A549 (cell line): ENCODE measurements at regions not wholly inside any gene's neighbourhood (a gene's known extent, or its start where the extent isn't known, plus 50 kb on each side); places are given as distances from the start of the nearest gene placed in this dataset.

Experiments used
- ATAC-seq, 2 experiments: fragments of 200-7000 bp in 1 of 2; fragments of >200 bp in 1 of 2; cut with Nextera tagmentation in 1 of 2; cut with Tn5 transposase in 1 of 2; 3 replicates each; pipeline versions ENCODE4 v1.8.0 to v1.9.1; 2018 to 2020; ENCODE audit warnings: mild to moderate bottlenecking in 1 of 2, moderate library complexity in 1 of 2
- CTCF ChIA-PET: fragments of 300-600 bp; sonication (Branson Sonifier 250); formaldehyde crosslinking; extraction: SDS; loops from one replicate; lab custom pipeline; 2021; ENCODE audit warnings: antibody characterized with exemption, inconsistent platforms; lab: Yijun Ruan, JAX
- POLR2A ChIA-PET: fragments of 350-600 bp; formaldehyde crosslinking; extraction: SDS; loops from one replicate; lab custom pipeline; 2021; ENCODE audit warnings: antibody characterized with exemption, inconsistent platforms; lab: Yijun Ruan, JAX
- DNase-seq, 2 experiments: peaks; one replicate each; pipeline versions ENCODE4 v3.0.0 to v3.0.0-alpha.2; 2011 to 2016; ENCODE audit warnings: low read depth in 1 of 2, low spot score in 1 of 2
- FAIRE-seq: peaks from 2 replicates; lab custom pipeline; 2011; peaks lifted over from hg19 to GRCh38; lab: Jason Lieb, UNC
- H3K27ac ChIP-seq, 2 experiments: fragments of >200 bp; sonication (Bioruptor Twin); formaldehyde crosslinking; 3 replicates each; pipeline ENCODE4 v1.5.1; 2016 to 2017
- H3K4me1 ChIP-seq: fragments of >200 bp; sonication (Bioruptor Twin); formaldehyde crosslinking; 3 replicates; pipeline ENCODE4 v1.6.1; 2016
- H3K4me2 ChIP-seq: fragments of >200 bp; sonication (Bioruptor Twin); formaldehyde crosslinking; 3 replicates; pipeline ENCODE4 v1.6.1; 2016
- H3K4me3 ChIP-seq: fragments of >200 bp; sonication (Bioruptor Twin); formaldehyde crosslinking; 3 replicates; pipeline ENCODE4 v1.5.1; 2016
- H3K9me3 ChIP-seq: fragments of >200 bp; sonication (Bioruptor Twin); formaldehyde crosslinking; 3 replicates; pipeline ENCODE4 v1.6.1; 2016
- CBX2 ChIP-seq: fragments of 200-600 bp; sonication (generic); IDR thresholded peaks from 2 replicates; pipeline ENCODE4 v1.6.1; 2016; ENCODE audit warnings: low read depth, mild to moderate bottlenecking, borderline replicate concordance
- CBX8 ChIP-seq: fragments of 200-600 bp; sonication (generic); IDR thresholded peaks from 2 replicates; pipeline ENCODE4 v1.6.1; 2016
- EHMT2 ChIP-seq: fragments of 200-600 bp; sonication (generic); IDR thresholded peaks from 2 replicates; pipeline ENCODE4 v1.6.1; 2016; ENCODE audit warnings: antibody characterized with exemption, low read depth, mild to moderate bottlenecking, moderate library complexity
- FOSB ChIP-seq: fragments of 250-450 bp; sonication (Bioruptor Pico); IDR thresholded peaks from 2 replicates; pipeline ENCODE4 v1.5.0; 2020; ENCODE audit warnings: mild to moderate bottlenecking, moderate library complexity
- FOXS1 ChIP-seq: fragments of 250-450 bp; sonication (Bioruptor Pico); IDR thresholded peaks from 2 replicates; pipeline ENCODE4 v1.5.0; 2020; ENCODE audit warnings: mild to moderate bottlenecking, moderate library complexity
- HOXA7 ChIP-seq: fragments of 250-450 bp; sonication (Bioruptor Pico); IDR thresholded peaks from 2 replicates; pipeline ENCODE4 v1.5.0; 2020; ENCODE audit warnings: mild to moderate bottlenecking, moderate library complexity
- HOXB13 ChIP-seq: fragments of 250-450 bp; sonication (Bioruptor Pico); IDR thresholded peaks from 2 replicates; pipeline ENCODE4 v1.5.0; 2020; ENCODE audit warnings: low read depth, mild to moderate bottlenecking, moderate library complexity
- JUN ChIP-seq, 2 experiments: fragments of >200 bp; sonication (Bioruptor Twin); formaldehyde crosslinking; IDR thresholded peaks; 2 replicates in 1 of 2; 3 replicates in 1 of 2; pipeline ENCODE4 v1.6.1; 2016 to 2017
- JUNB ChIP-seq: fragments of >200 bp; sonication (Bioruptor Twin); formaldehyde crosslinking; IDR thresholded peaks from 2 replicates; pipeline ENCODE4 v1.6.1; 2016
- MAFK ChIP-seq: fragments of 450-650 bp; IDR thresholded peaks from 2 replicates; pipeline ENCODE4 v1.6.1; 2014; ENCODE audit not compliant: partially characterized antibody
- MAZ ChIP-seq: fragments of 150-350 bp; IDR thresholded peaks from 2 replicates; pipeline ENCODE4 v1.6.1; 2014; ENCODE audit warnings: antibody characterized with exemption, low read depth, low read length, borderline replicate concordance
- MYC ChIP-seq: IDR thresholded peaks from 2 replicates; pipeline ENCODE4 v1.6.1; 2012; ENCODE audit warnings: mild to moderate bottlenecking, inconsistent platforms, low read length, improper control_type of control experiment, borderline replicate concordance
- NPAS2 ChIP-seq: fragments of 250-450 bp; sonication (Bioruptor Pico); IDR thresholded peaks from 2 replicates; pipeline ENCODE4 v1.8.0; 2022; ENCODE audit warnings: mild to moderate bottlenecking, moderate library complexity, borderline replicate concordance
- PHF8 ChIP-seq: fragments of 200-600 bp; sonication (generic); IDR thresholded peaks from 2 replicates; pipeline ENCODE4 v1.6.1; 2016; ENCODE audit warnings: low read depth, mild to moderate bottlenecking, antibody characterized with exemption, moderate library complexity, borderline replicate concordance
- POLR2A ChIP-seq: IDR thresholded peaks from 2 replicates; pipeline ENCODE4 v1.6.1; 2012; ENCODE audit warnings: mild to moderate bottlenecking, low read length
- REST ChIP-seq: fragments of 200-600 bp; sonication (generic); IDR thresholded peaks from 2 replicates; pipeline ENCODE4 v1.6.1; 2016; ENCODE audit warnings: antibody characterized with exemption, mild to moderate bottlenecking, moderate library complexity
- RFX5 ChIP-seq: fragments of 450-650 bp; IDR thresholded peaks from 2 replicates; pipeline ENCODE4 v1.7.1; 2014; ENCODE audit warnings: antibody characterized with exemption, mild to moderate bottlenecking, moderate library complexity
- RNF2 ChIP-seq: fragments of 200-600 bp; sonication (generic); IDR thresholded peaks from 2 replicates; pipeline ENCODE4 v1.6.1; 2016; ENCODE audit warnings: low read depth, mild to moderate bottlenecking, antibody characterized with exemption, moderate library complexity, borderline replicate concordance
- SMC3 ChIP-seq: fragments of >200 bp; sonication (Bioruptor Twin); formaldehyde crosslinking; IDR thresholded peaks from 3 replicates; pipeline ENCODE4 v1.6.1; 2018; ENCODE audit warnings: inconsistent platforms
- ZNF302 ChIP-seq: fragments of 250-450 bp; sonication (Bioruptor Pico); IDR thresholded peaks from 2 replicates; pipeline ENCODE4 v1.9.0; 2021; ENCODE audit warnings: inconsistent platforms, mild to moderate bottlenecking, moderate library complexity
- WGBS: methylation state at CpG from one replicate; pipeline ENCODE4 v1.1.6; 2017; ENCODE audit errors: missing lambda C conversion rate; 5-methylcytosine and 5-hydroxymethylcytosine counted together
- TF ChIP-seq, protein P1 (sequence below): fragments of >200 bp; sonication (Bioruptor Twin); formaldehyde crosslinking; IDR thresholded peaks from 3 replicates; pipeline ENCODE4 v1.6.1; 2016
- TF ChIP-seq, protein P2 (sequence below): fragments of 250-450 bp; sonication (Bioruptor Pico); IDR thresholded peaks from 2 replicates; pipeline ENCODE4 v1.5.0; 2020; ENCODE audit warnings: low read depth, mild to moderate bottlenecking, moderate library complexity
- TF ChIP-seq, protein P3 (sequence below): fragments of >200 bp; sonication (Bioruptor Twin); formaldehyde crosslinking; IDR thresholded peaks from 2 replicates; pipeline ENCODE4 v1.6.1; 2016

DNA sequence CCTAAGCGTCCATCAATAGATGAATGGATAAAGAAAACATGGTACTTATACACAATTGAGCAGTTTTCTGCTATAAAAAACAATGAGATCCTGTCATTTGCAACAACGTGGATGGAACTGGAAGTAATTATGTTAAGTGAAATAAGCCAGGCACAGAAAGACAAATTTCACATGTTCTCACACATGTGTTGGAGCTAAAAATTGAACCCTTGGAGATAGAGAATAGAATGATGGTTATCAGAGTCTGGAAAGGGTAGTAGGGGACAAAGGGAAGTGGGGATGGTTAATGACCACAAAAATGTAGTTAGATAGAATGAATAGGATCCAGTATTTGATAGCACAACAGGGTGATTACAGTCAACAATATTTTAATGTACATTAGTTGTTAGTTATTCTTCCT lies 1033.5 kb downstream of the HACE1 start:
- 4% methylated on average over 2 of the region's 2 CpGs for WGBS
- Histone ChIP-seq H3K4me1 (no peaks in the 10 kb centered on the region), H3K27ac (no peak overlapping the region), H3K4me3 (no peak overlapping the region)
- no peak for FAIRE-seq
- ChIA-PET POLR2A (no interaction called here), CTCF (no interaction called here)
- ATAC-seq: no peak
- TF ChIP-seq PHF8 (no peak), POLR2A (no peak), SMC3 (no peak), MAFK (no peak)
- TF ChIP-seq, all 56 proteins: peak for 0
- Histone ChIP-seq H3K4me2 (no peak overlapping the region), H3K9me3 (no peaks in the 10 kb centered on the region)
- DNase-seq: no peak

GRCh38 chr6:103820148-103820547 lies 1039.6 kb downstream of the HACE1 start:
- DNase-seq (no peak), FAIRE-seq (no peak), ATAC-seq (no peak)
- Histone ChIP-seq H3K4me1 (no peaks in the 10 kb centered on the region), H3K27ac (no peak overlapping the region), H3K4me2 (no peak overlapping the region), H3K4me3 (no peak overlapping the region), H3K9me3 (no peaks in the 10 kb centered on the region)
- ChIA-PET POLR2A (no interaction called here), CTCF (no interaction called here)
- TF ChIP-seq RNF2 (no peak), NPAS2 (no peak), HOXB13 (no peak), FOSB (no peak), CBX2 (no peak), JUN (IDR thresholded peaks at IDR 0.05) (no peak), MAZ (no peak), EHMT2 (no peak), JUNB (no peak), FOXS1 (CRISPR knock-in tag) (no peak), MYC (no peak), RFX5 (no peak), HOXA7 (no peak), ZNF302 (CRISPR knock-in tag) (no peak), CBX8 (no peak), REST (no peak)
- TF ChIP-seq, protein P1, sequence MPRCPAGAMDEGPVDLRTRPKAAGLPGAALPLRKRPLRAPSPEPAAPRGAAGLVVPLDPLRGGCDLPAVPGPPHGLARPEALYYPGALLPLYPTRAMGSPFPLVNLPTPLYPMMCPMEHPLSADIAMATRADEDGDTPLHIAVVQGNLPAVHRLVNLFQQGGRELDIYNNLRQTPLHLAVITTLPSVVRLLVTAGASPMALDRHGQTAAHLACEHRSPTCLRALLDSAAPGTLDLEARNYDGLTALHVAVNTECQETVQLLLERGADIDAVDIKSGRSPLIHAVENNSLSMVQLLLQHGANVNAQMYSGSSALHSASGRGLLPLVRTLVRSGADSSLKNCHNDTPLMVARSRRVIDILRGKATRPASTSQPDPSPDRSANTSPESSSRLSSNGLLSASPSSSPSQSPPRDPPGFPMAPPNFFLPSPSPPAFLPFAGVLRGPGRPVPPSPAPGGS: no peak
- TF ChIP-seq, protein P2, sequence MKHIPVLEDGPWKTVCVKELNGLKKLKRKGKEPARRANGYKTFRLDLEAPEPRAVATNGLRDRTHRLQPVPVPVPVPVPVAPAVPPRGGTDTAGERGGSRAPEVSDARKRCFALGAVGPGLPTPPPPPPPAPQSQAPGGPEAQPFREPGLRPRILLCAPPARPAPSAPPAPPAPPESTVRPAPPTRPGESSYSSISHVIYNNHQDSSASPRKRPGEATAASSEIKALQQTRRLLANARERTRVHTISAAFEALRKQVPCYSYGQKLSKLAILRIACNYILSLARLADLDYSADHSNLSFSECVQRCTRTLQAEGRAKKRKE (CRISPR knock-in tag): no peak
- TF ChIP-seq, protein P3, sequence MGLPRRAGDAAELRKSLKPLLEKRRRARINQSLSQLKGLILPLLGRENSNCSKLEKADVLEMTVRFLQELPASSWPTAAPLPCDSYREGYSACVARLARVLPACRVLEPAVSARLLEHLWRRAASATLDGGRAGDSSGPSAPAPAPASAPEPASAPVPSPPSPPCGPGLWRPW: no peak
- 0% methylated on average over 3 of the region's 3 CpGs for WGBS
